Liver (tissue), 8 donors: ENCODE measurements at regions not wholly inside any gene's neighbourhood (a gene's known extent, or its start where the extent isn't known, plus 50 kb on each side); places are given as distances from the start of the nearest gene placed in this dataset.

Experiments used
- DNase-seq: peaks from one replicate; pipeline ENCODE4 v3.0.0-alpha.2; 2017; ENCODE audit warnings: low spot score
- H3K27ac ChIP-seq, 2 donors: one replicate each; pipeline ENCODE4 v1.7.0; 2013; ENCODE audit warnings: inconsistent platforms in 2 of 2, low read length in 2 of 2, control low read depth in 1 of 2, low read depth in 1 of 2, mild to moderate bottlenecking in 1 of 2
- H3K27me3 ChIP-seq, 4 donors: one replicate each; pipeline versions ENCODE4 v1.6.1 to v1.7.0; 2013; ENCODE audit warnings: low read length in 3 of 4, inconsistent platforms in 1 of 4, mild to moderate bottlenecking in 1 of 4, moderate library complexity in 1 of 4; ENCODE audit not compliant: control insufficient read depth in 4 of 4, insufficient read depth in 4 of 4
- H3K36me3 ChIP-seq, 4 donors: one replicate each; pipeline versions ENCODE4 v1.6.1 to v1.7.0; 2013; ENCODE audit warnings: low read length in 3 of 4, mild to moderate bottlenecking in 3 of 4, low read depth in 1 of 4, moderate library complexity in 1 of 4; ENCODE audit not compliant: control insufficient read depth in 4 of 4, insufficient read depth in 3 of 4
- H3K4me1 ChIP-seq, 4 donors: one replicate each; pipeline versions ENCODE4 v1.6.1 to v1.7.0; 2013; ENCODE audit warnings: low read length in 3 of 4, mild to moderate bottlenecking in 3 of 4, moderate library complexity in 1 of 4; ENCODE audit not compliant: control insufficient read depth in 4 of 4, insufficient read depth in 4 of 4
- H3K4me3 ChIP-seq, 3 donors: one replicate each; pipeline versions ENCODE4 v1.6.1 to v1.7.0; 2013; ENCODE audit warnings: low read length in 3 of 3, control low read depth in 1 of 3, low read depth in 1 of 3, mild to moderate bottlenecking in 1 of 3
- H3K9ac ChIP-seq, 2 donors: one replicate each; pipeline ENCODE4 v1.7.0; 2013; ENCODE audit warnings: low read length in 2 of 2, mild to moderate bottlenecking in 2 of 2, moderate library complexity in 2 of 2, control low read depth in 1 of 2, low read depth in 1 of 2
- H3K9me3 ChIP-seq, 4 donors: one replicate each; pipeline versions ENCODE4 v1.6.1 to v1.7.0; 2013; ENCODE audit warnings: low read length in 3 of 4; ENCODE audit not compliant: control insufficient read depth in 4 of 4
- CTCF ChIP-seq: fragments of 150-350 bp; IDR thresholded peaks from 2 replicates; pipeline ENCODE4 v1.5.1; 2017; ENCODE audit warnings: improper control_type of control experiment, low read depth, low read length; ENCODE audit not compliant: missing input control
- EGR1 ChIP-seq, 2 donors: IDR thresholded peaks; 2 replicates each; pipeline ENCODE4 v1.6.1; 2016 to 2018; ENCODE audit warnings: antibody characterized with exemption in 2 of 2, low read depth in 2 of 2
- FOXA1 ChIP-seq: IDR thresholded peaks from 2 replicates; pipeline ENCODE4 v1.6.1; 2016; ENCODE audit warnings: antibody characterized with exemption
- FOXA2 ChIP-seq: IDR thresholded peaks from 2 replicates; pipeline ENCODE4 v1.6.1; 2016; ENCODE audit warnings: antibody characterized with exemption
- GABPA ChIP-seq, 2 donors: IDR thresholded peaks in 1 of 2; conservative IDR thresholded peaks in 1 of 2; 2 replicates each; pipeline ENCODE4 v1.6.1; 2016; ENCODE audit warnings: antibody characterized with exemption in 2 of 2, mild to moderate bottlenecking in 1 of 2, moderate library complexity in 1 of 2
- HNF4A ChIP-seq, 2 donors: conservative IDR thresholded peaks; 2 replicates each; pipeline ENCODE4 v1.6.1; 2016; ENCODE audit warnings: antibody characterized with exemption in 2 of 2, mild to moderate bottlenecking in 2 of 2
- HNF4G ChIP-seq: IDR thresholded peaks from 2 replicates; pipeline ENCODE4 v1.6.1; 2016; ENCODE audit warnings: antibody characterized with exemption
- JUND ChIP-seq, 2 donors: IDR thresholded peaks; 2 replicates each; pipeline ENCODE4 v1.6.1; 2016; ENCODE audit warnings: antibody characterized with exemption in 2 of 2
- NR2F2 ChIP-seq: IDR thresholded peaks from 2 replicates; pipeline ENCODE4 v1.6.1; 2016; ENCODE audit warnings: antibody characterized with exemption
- RAD21 ChIP-seq, 2 donors: IDR thresholded peaks; 2 replicates each; pipeline ENCODE4 v1.6.1; 2016; ENCODE audit warnings: antibody characterized with exemption in 2 of 2, mild to moderate bottlenecking in 2 of 2
- RXRA ChIP-seq, 2 donors: IDR thresholded peaks; 2 replicates each; pipeline ENCODE4 v1.6.1; 2017 to 2018; ENCODE audit warnings: antibody characterized with exemption in 2 of 2, mild to moderate bottlenecking in 1 of 2
- SP1 ChIP-seq: IDR thresholded peaks from 2 replicates; pipeline ENCODE4 v1.6.1; 2018; ENCODE audit warnings: antibody characterized with exemption, mild to moderate bottlenecking
- TAF1 ChIP-seq: conservative IDR thresholded peaks from 2 replicates; pipeline ENCODE4 v1.6.1; 2016; ENCODE audit warnings: antibody characterized with exemption, mild to moderate bottlenecking
- YY1 ChIP-seq: IDR thresholded peaks from 2 replicates; pipeline ENCODE4 v1.6.1; 2016; ENCODE audit warnings: antibody characterized with exemption, mild to moderate bottlenecking
- WGBS: extraction: QIAGEN DNeasy Blood & Tissue Kit; methylation state at CpG from one replicate; pipeline ENCODE4 v1.1.7; 2013; 5-methylcytosine and 5-hydroxymethylcytosine counted together
- TF ChIP-seq, protein P1 (sequence below): IDR thresholded peaks from 2 replicates; pipeline ENCODE4 v1.6.1; 2016; ENCODE audit warnings: antibody characterized with exemption
- TF ChIP-seq, protein P2 (sequence below): IDR thresholded peaks from 2 replicates; pipeline ENCODE4 v1.6.1; 2016; ENCODE audit warnings: antibody characterized with exemption
- TF ChIP-seq, protein P3 (sequence below): IDR thresholded peaks from 2 replicates; pipeline ENCODE4 v1.6.1; 2016; ENCODE audit warnings: antibody characterized with exemption, mild to moderate bottlenecking
- TF ChIP-seq, protein P4 (sequence below): IDR thresholded peaks from 2 replicates; pipeline ENCODE4 v1.6.1; 2016; ENCODE audit warnings: antibody characterized with exemption
- donor health status: healthy.
- donor health status: healthy.
- donor health status: healthy.
- donor health status: healthy.
- donor health status: healthy.

GRCh38 chrX:8851231-8851886 is 50.2 kb upstream of the FAM9A start:
- no peak for DNase-seq
- Histone ChIP-seq H3K4me3 (no peak overlapping the region), H3K36me3 (no peaks in the 10 kb centered on the region)

More at GRCh38 chrX:8851231-8851886, 50.2 kb upstream of the FAM9A start:
- TF ChIP-seq JUND (IDR thresholded peaks at IDR 0.05) (no peak), FOXA1 (no peak), TAF1 (no peak), CTCF (no peak), EGR1 (IDR thresholded peaks at IDR 0.05; ENCODE audit: low read depth in 2 of 2) (no peak), FOXA2 (no peak), RAD21 (IDR thresholded peaks at IDR 0.05) (no peak), HNF4A (conservative IDR thresholded peaks at IDR 0.05) (no peak), NR2F2 (no peak), RXRA (IDR thresholded peaks at IDR 0.05) (no peak), HNF4G (no peak), SP1 (no peak), GABPA (IDR thresholded peaks at IDR 0.05 in 1 of 2, conservative IDR thresholded peaks at IDR 0.05 in 1 of 2) (no peak), YY1 (no peak)
- TF ChIP-seq, protein P1, sequence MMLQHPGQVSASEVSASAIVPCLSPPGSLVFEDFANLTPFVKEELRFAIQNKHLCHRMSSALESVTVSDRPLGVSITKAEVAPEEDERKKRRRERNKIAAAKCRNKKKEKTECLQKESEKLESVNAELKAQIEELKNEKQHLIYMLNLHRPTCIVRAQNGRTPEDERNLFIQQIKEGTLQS: no peak
- TF ChIP-seq, protein P2, sequence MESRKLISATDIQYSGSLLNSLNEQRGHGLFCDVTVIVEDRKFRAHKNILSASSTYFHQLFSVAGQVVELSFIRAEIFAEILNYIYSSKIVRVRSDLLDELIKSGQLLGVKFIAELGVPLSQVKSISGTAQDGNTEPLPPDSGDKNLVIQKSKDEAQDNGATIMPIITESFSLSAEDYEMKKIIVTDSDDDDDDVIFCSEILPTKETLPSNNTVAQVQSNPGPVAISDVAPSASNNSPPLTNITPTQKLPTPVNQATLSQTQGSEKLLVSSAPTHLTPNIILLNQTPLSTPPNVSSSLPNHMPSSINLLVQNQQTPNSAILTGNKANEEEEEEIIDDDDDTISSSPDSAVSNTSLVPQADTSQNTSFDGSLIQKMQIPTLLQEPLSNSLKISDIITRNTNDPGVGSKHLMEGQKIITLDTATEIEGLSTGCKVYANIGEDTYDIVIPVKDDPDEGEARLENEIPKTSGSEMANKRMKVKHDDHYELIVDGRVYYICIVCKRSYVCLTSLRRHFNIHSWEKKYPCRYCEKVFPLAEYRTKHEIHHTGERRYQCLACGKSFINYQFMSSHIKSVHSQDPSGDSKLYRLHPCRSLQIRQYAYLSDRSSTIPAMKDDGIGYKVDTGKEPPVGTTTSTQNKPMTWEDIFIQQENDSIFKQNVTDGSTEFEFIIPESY: no peak
- TF ChIP-seq, protein P3, sequence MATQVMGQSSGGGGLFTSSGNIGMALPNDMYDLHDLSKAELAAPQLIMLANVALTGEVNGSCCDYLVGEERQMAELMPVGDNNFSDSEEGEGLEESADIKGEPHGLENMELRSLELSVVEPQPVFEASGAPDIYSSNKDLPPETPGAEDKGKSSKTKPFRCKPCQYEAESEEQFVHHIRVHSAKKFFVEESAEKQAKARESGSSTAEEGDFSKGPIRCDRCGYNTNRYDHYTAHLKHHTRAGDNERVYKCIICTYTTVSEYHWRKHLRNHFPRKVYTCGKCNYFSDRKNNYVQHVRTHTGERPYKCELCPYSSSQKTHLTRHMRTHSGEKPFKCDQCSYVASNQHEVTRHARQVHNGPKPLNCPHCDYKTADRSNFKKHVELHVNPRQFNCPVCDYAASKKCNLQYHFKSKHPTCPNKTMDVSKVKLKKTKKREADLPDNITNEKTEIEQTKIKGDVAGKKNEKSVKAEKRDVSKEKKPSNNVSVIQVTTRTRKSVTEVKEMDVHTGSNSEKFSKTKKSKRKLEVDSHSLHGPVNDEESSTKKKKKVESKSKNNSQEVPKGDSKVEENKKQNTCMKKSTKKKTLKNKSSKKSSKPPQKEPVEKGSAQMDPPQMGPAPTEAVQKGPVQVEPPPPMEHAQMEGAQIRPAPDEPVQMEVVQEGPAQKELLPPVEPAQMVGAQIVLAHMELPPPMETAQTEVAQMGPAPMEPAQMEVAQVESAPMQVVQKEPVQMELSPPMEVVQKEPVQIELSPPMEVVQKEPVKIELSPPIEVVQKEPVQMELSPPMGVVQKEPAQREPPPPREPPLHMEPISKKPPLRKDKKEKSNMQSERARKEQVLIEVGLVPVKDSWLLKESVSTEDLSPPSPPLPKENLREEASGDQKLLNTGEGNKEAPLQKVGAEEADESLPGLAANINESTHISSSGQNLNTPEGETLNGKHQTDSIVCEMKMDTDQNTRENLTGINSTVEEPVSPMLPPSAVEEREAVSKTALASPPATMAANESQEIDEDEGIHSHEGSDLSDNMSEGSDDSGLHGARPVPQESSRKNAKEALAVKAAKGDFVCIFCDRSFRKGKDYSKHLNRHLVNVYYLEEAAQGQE: no peak
- TF ChIP-seq, protein P4, sequence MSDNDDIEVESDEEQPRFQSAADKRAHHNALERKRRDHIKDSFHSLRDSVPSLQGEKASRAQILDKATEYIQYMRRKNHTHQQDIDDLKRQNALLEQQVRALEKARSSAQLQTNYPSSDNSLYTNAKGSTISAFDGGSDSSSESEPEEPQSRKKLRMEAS: no peak
- Histone ChIP-seq H3K27ac (no peak overlapping the region), H3K9me3 (no peaks in the 10 kb centered on the region), H3K9ac (no peak overlapping the region), H3K4me1 (peaks cover 4 to 25% (median 15%) of the 10 kb centered on the region in 4 donors), H3K27me3 (no peaks in the 10 kb centered on the region)
- WGBS: 92% methylated on average over 11 of the region's 11 CpGs
